ENCODE measurements at regions not wholly inside any gene's neighbourhood (a gene's known extent, or its start where the extent isn't known, plus 50 kb on each side); places are given as distances from the start of the nearest gene placed in this dataset.

- no peak for DNase-seq
Observed at GRCh38 chr11:45067966-45068365, 78.5 kb upstream of the PRDM11 start.

DNA sequence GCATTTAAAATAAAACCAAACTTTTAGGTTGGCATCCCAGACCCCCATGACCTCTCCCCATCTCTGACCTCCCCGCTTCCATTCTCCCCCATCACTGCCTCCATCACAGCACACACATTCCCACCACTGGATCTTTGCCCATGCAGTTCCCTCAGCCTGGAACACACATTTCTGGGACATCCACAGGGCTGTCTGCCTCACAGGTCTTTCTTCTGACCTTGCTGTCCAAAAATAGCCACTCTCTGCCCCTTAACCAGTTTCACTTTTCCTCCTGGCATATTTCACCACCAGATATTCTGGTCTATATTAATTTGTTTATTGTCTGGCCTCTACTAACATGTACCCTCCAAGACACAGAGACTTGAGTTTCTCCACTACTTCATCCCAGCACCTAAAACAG is 75.2 kb upstream of the PRDM11 start:
- DNase-seq = no peak

DNA sequence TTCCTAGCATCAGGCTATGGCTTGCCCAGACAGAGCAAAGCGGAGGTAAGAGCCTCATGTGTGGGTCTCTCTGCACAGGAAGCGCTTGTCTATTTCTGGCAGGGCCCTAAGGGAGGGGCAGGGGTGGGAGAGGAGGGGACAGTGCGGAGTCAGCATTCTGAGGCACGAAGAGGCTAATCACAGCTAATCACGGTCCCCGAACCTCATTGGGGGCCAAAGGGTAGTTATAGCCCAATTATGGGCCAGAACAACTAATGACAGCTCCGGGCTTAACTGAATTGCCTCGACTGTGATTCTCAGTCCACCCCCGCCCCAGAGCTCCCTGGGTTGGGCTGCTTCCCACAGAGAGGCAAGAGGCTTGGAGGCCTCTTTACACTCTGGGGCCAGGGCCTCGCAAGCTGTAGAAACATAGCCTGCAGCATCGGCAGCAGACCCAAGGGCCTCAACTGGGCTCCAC is 72.7 kb upstream of the PRDM11 start:
- no peak for DNase-seq

GRCh38 chr11:45075519-45075918 is 70.9 kb upstream of the PRDM11 start:
- DNase-seq = no peak

DNA sequence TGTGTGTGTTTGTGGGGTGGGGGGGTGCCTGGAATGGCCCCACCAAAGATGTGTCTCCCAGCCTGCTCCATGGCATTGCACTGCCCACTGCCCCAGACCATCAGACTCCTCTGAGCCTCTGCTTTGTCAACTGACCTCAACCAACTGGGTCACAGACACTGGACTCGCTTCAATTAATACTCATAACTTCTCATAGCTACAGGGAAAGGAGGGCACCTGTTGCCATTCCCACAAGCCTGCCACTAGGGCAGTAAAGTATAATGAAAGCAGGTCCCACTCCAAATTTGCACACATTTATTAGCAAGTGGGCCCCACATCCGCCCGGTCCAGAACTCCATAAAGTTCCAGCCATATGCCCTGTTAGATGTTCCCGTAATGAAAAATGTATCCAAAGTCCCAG is 70.5 kb upstream of the PRDM11 start:
- no peak for DNase-seq

GRCh38 chr11:45076761-45077160 is 69.7 kb upstream of the PRDM11 start:
- peak; percentile 23 for DNase-seq

DNA sequence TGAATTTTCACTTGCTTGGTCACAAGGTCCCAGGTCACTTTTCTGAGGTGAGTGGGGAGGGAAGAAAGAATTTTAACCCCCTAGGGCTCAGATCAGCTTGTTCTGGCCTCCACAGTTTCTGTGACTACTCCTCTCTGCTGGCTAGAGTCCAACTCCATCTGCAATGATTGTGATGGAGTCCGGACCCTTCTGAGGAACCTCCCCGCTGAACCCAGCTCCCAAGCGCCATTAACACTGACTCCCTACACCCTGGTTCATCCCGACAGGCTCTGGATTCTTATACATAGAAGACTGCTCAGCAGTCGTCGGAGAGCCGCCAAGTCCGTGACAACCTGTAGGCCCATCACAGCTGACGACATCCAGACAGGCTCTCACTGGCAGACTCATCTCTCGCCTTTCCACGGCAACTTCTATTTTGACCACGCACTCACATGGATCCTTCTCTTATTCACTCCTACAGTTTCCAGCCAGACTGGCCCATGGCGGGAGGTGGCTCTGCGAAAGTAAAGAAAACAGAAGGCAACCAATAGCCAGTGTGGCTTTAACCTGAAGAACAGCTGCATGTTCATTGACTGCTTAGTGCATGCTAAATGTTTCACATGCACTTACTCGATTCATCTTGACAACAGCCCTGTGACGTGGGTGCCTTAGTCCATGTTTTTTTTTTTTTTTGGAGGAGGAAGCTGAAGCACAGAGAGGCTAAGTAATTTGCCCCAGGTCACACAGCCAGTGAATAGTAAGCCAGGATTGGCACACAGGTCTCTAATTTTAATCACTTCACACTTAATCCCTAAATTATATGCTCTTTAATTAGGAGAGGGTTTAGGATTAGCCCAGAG is 68.0 kb upstream of the PRDM11 start:
- DNase-seq = no peak

DNA sequence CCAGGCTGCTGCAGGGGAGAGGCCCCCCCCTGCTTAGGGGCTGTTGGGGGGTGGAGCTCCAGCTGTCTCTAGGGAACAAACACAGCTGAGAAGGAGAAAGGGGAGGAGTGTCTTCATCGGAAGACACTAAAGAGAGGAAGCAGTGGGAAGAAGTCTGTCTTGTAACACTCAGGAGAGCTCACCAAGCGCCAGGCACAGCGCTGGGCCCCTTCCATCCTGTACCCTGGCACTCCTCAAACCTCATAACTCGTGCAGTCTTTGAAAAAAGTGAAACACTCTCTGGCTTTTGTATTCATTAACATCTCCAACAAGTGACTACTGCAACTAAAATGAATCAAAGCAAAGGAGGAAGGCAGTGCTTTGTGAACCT is 67.4 kb upstream of the PRDM11 start:
- no peak for DNase-seq

DNA sequence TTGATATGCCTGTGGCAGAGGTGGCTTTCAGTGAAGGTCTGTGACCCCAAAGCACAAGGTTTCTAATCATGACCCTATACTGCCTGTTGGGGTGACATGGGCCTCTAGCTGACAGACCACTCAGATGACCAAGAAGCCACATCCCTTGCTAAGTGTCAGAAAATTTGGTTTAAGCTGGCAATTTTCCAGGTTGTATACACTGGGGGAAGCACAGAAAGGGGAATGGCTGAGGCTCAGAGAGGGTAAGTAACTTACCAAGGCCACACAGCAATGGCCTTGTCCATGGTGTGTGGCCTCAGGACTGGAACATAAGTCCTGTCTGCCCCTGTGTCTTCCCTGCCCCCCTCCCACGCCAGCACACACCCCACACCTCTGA is 66.9 kb upstream of the PRDM11 start:
- no peak for DNase-seq

DNA sequence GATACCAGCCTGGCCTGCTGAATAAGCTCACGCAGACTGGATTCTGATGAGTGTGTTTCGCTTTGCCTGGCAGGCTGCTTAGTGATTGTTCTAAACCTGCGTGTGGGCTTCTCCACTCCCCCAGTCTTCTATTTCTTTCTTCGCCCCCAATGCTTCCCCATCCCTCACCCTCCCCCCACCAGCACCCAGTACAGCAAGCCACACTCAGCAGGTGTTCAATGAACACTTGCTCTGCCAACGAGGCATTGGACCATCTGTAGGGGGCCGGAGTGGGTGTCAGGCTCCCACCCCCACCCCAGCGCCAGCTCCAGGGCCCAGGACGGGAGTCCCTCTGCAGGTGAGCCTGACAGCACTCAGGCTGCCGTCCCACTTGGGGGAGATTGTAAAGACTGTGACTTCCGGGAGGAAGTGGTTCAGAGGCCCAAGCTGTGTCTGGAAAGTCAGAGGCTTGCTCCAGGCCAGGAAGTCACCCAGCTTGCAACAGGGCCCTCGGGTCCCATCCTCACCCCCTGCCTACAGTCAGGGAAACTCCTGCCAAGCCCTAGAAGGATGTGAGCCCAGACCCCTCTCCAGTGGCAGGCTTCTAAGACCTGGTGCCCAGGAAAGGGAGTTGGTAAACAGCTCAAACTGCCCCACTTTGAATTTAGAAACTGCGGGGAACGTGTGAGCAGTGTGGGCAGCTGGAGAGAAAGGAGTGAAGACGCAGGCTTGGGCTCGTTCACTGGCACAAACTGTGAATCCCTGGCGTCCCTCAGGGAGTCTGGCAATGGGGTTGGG is 66.3 kb upstream of the PRDM11 start:
- peak; percentile 3 for DNase-seq

DNA sequence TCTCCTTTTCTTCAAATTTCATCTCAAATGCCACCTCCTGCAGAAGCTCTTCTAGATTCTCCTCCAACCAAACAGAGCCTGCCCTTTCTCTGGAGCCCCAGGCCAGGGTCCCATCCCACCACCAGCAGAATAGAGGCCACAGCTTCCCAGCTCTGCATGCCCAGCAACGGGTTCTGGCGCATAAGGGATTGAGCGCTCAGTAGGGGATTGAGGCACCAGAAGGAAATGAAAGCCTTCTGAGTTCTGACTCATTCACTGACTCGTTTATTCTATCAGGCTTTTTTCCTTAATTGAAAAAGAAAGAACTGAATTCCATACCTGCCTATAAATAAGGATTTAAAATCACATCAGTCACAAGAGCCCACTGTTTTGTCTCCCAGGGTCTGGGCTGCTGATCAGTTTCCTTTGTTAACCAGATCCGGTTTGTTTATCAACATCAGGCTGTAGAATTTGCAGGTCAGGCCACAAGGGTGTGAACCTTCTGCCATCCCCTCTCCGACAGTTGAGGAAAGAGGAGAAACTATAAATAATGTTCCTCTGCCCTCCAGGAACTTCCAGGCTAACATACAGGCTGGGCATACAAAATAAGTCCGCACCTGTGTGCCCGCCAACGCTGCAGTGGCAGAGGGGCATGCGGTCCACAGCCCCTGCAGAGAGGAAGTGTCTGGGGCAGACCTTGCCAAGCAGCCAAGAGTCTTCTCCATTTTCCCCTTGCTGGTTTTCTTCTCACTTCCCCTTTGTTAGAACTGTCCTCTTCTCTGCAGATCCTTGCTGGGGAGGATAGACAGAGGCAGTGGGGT is 63.5 kb upstream of the PRDM11 start:
- DNase-seq = no peak

DNA sequence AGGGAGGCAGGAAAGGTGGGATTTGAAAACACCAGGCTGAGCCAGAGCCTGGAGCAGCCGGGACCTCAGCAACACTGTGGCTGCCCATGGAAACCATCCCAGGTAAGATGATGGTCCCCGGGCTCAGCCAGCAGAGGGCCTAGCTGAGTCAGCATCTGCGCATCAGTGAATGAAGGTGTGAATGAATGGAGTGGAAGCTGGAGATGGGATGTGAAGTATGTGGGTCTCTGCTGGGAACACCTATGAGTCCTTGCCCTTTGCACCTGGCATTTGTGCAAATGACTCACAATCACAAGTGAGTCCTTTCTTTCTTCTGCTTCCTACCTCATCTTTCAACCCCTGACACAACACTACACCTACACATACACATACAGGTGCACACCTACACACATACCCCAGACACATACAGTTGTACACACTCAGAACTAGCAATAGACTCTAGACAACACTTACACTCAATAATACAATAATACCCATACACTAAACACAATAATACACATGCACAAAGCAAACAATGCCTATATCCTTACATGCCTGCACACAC is 62.8 kb upstream of the PRDM11 start:
- no peak for DNase-seq

- DNase-seq = no peak
Observed at GRCh38 chr11:45085646-45086501, 60.6 kb upstream of the PRDM11 start.

GRCh38 chr11:45086526-45086925 is 59.9 kb upstream of the PRDM11 start:
- no peak for DNase-seq

DNA sequence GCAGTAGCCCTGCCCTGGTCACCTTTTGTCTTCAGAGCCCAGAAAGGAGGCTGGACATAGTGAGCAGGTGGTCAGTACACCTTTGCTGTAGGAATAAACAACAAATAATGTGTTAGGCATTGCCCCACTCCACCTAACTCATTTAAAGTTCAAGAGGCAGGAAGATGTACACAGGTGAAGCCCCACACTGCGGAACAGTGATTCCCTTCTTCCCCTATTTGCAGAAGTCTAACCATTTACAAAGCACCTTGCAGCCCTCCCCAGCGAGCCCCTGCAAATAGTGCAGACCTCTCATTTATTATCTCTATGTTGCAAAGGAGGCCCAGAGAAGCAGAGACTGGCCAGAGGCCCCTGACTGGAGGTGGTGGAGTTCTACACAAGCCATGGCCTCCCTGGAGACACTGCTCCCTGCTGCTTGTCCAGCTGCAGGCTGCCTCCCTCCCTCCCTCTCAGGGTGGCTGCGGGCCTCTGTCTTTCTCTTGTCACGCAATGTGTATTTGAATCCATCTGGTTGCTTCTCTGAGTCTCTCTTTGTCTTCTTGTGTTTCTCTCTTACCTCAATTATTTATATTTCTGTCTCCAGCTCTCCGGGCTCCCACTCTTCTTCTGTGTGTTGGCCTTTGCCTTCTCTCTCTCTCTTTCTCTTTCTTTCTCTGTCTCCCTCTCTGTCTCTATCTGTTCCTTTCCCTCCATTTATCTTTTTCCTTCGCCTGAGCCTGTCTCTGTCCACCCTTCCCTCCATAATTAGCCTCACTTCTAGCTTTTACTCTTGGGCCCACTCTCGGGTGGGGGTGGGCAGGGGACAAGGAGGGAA is 59.1 kb upstream of the PRDM11 start:
- no peak for DNase-seq

DNA sequence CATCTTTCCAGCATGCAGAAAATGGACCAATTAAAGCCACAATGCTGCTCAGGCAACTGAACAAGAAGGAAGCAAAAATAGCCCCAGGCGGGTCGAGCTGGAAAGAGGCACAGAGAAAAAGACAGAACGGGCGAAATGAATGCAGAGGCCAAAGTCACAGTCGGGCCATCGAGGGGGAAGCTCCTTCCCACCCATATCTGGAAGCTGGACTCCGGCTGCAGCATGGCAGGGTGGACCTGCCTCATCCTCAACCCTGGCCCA is 58.6 kb upstream of the PRDM11 start:
- no peak for DNase-seq

DNA sequence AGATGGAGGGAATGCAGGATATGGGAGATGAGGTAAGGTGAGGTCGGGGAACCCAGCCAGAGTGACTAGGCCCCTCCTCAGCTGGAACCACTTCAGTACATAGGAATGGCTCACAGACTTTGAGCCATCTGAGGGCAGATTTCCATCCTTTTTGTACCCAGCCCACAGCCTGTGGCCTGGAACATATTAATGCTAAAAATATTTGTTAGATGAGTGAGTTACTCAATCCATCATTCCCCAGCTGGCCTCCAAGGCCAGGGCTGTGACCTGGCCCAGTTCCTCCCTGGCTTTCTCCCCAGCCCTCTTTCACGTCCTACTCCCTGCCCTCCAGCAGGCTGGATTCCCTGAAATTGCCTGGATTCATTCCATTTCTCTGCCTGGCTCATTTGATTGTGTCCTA is 57.2 kb upstream of the PRDM11 start:
- peak; percentile 96 for DNase-seq

DNA sequence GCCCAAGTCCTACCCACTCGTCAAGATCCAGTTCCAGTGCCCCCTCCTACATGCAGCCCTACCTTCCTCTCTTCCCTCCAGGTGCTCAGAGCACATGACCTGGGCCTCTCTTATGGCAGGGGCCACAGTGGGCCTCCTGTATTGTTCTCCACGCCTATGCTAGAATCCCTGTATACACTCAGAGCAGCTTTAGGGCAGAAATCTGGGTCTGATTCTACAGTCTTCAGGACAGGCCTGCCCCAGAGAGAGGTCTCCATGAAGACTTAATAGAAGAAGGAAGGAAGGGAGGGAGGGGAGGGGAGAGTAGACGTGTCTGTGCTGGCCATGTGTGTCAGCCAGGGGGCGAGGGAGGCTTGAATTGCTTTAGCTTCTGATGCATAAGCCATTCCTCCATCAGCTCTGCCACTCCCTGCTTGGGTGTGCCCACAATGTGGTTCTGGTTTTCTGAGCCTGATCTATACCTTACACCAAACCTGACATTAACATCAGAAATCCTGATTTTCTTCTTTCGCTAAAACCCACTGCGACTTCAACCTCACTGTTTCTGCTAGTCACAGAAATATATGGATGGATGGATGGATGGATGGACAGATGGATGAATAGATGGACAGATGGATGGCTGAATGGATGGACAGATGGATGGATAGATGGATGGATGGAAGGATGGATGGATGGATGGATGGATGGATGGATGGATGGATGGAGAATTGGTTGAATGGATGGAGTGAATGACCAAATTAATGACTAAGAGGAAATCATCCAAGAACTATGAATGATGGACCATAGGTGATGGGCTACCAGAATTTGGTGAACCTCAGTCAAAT is 56.6 kb upstream of the PRDM11 start:
- DNase-seq = peak; percentile 52

DNA sequence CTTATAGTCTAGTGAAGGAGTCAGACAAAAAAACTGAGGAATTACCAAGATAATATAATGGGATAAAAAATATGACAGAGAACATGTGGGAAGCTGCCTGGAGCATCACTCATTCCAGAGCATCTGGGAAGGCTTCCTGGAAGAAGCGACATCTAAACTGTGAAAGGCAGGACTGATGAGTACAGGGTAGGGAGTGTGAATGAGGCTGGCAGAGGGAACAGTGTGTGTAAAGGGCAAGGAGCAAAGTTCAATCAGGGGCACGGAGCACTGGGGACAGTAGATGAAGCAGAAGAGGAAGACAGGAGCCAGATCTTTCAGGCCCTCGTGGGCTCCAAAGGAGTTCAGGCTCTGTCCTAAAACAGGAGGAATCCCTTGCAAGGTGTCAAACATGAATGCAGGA is 55.8 kb upstream of the PRDM11 start:
- no peak for DNase-seq

- DNase-seq = peak; percentile 73
Observed at GRCh38 chr11:45091563-45092403, 54.7 kb upstream of the PRDM11 start.

Data from EL (cell line).